K562 (cell line): ENCODE measurements at regions not wholly inside any gene's neighbourhood (a gene's known extent, or its start where the extent isn't known, plus 50 kb on each side); places are given as distances from the start of the nearest gene placed in this dataset.

ENCODE experiments used
- CHCHD3 ChIP-seq: fragments of 250-450 bp; sonication (Bioruptor Pico); IDR thresholded peaks from 2 replicates; pipeline ENCODE4 v2.1.2; 2022; ENCODE audit warnings: mild to moderate bottlenecking
- FOS ChIP-seq: IDR thresholded peaks from 3 replicates; pipeline ENCODE4 v1.6.1; 2011; ENCODE audit not compliant: insufficient read length; ENCODE audit errors: extremely low read depth
- FOXK2 ChIP-seq, 2 experiments: fragments of 450-650 bp; IDR thresholded peaks in 1 of 2; conservative IDR thresholded peaks in 1 of 2; 2 replicates each; pipeline ENCODE4 v1.6.1; 2016; ENCODE audit warnings: low read depth in 2 of 2, mild to moderate bottlenecking in 1 of 2
- MAZ ChIP-seq, 2 experiments: fragments of 450-650 bp in 1 of 2; sonication (generic) in 1 of 2; formaldehyde crosslinking; IDR thresholded peaks in 1 of 2; conservative IDR thresholded peaks in 1 of 2; 2 replicates each; pipeline versions ENCODE4 v1.4.0 to v1.5.0; 2020; ENCODE audit warnings: mild to moderate bottlenecking in 1 of 2, missing genetic modification reagents in 1 of 2
- MYNN ChIP-seq, 2 experiments: sonication (generic); formaldehyde crosslinking in 1 of 2; IDR thresholded peaks; 2 replicates each; pipeline versions ENCODE4 v1.5.0 to v1.6.1; 2016 to 2020; ENCODE audit warnings: antibody characterized with exemption in 1 of 2, missing genetic modification reagents in 1 of 2
- NFYB ChIP-seq: IDR thresholded peaks from 2 replicates; pipeline ENCODE4 v1.6.1; 2011; ENCODE audit warnings: mild to moderate bottlenecking, moderate library complexity; ENCODE audit not compliant: insufficient read length; ENCODE audit errors: extremely low read depth
- TRIM28 ChIP-seq: fragments of 450-650 bp; IDR thresholded peaks from 2 replicates; pipeline ENCODE4 v1.6.1; 2017
- U2AF1 ChIP-seq: fragments of 200-400 bp; formaldehyde crosslinking; optimal IDR thresholded peaks from 2 replicates; pipeline ENCODE3; 2017; ENCODE audit warnings: mild to moderate bottlenecking, low read depth, low read length, moderate library complexity
- ZNF707 ChIP-seq: fragments of 250-450 bp; sonication (Bioruptor Pico); conservative IDR thresholded peaks from 2 replicates; pipeline ENCODE4 v1.8.0; 2022; ENCODE audit warnings: inconsistent platforms, mild to moderate bottlenecking, moderate library complexity
- TF ChIP-seq, protein P1 (sequence below): fragments of 250-450 bp; sonication (Bioruptor Pico); IDR thresholded peaks from 2 replicates; pipeline ENCODE4 v1.5.0; 2021
- TF ChIP-seq, protein P2 (sequence below): fragments of 450-650 bp; formaldehyde crosslinking; IDR thresholded peaks from 2 replicates; pipeline ENCODE4 v1.4.0; 2022; ENCODE audit warnings: mild to moderate bottlenecking, moderate library complexity
- TF ChIP-seq, protein P3 (sequence below): sonication (generic); formaldehyde crosslinking; IDR thresholded peaks from 2 replicates; pipeline ENCODE4 v1.8.0; 2022; ENCODE audit warnings: missing genetic modification reagents, mild to moderate bottlenecking, borderline replicate concordance
- TF ChIP-seq, protein P4 (sequence below), 3 experiments: IDR thresholded peaks in 2 of 3; conservative IDR thresholded peaks in 1 of 3; 2 replicates each; pipeline ENCODE4 v1.5.1; 2011 to 2012; ENCODE audit warnings: low read length in 3 of 3, mild to moderate bottlenecking in 3 of 3, control low read depth in 2 of 3, improper control_type of control experiment in 1 of 3, inconsistent platforms in 1 of 3, low read depth in 1 of 3, mixed read lengths in 1 of 3, moderate library complexity in 1 of 3; ENCODE audit not compliant: insufficient read depth in 2 of 3

DNA sequence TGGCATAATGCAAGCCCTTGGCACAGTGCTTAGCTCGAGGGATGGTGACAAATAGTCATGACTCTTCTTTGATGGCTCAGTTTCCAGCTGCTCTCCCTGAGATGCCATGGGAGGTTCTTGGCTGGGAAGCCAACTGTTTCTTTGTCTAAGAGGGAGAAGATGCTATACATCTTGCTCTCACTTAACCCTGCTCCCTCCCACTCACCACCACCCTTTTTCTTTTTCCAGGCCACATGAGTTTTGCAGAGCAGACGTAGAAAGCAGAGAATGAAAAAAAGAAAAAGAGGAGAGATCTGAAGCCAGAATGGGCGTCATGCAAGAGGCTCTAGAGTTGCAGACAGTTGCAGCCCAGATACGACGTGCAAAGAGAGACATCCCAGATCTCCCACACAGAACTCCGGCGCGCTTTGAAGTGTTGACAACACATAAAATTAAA lies 160.5 kb downstream of the FGF18 start:
- no peak for TF ChIP-seq ZNF707 (CRISPR knock-in tag)
- TF ChIP-seq FOS: no peak
- TF ChIP-seq, protein P1, sequence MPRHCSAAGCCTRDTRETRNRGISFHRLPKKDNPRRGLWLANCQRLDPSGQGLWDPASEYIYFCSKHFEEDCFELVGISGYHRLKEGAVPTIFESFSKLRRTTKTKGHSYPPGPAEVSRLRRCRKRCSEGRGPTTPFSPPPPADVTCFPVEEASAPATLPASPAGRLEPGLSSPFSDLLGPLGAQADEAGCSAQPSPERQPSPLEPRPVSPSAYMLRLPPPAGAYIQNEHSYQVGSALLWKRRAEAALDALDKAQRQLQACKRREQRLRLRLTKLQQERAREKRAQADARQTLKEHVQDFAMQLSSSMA (CRISPR knock-in tag): no peak
- no peak for TF ChIP-seq TRIM28
- no peak for TF ChIP-seq MYNN (IDR thresholded peaks at IDR 0.05)
- TF ChIP-seq MYNN (CRISPR knock-in tag; IDR thresholded peaks at IDR 0.05): no peak
- no peak for TF ChIP-seq MAZ (CRISPR knock-in tag; conservative IDR thresholded peaks at IDR 0.05 in 1 of 2, IDR thresholded peaks at IDR 0.05 in 1 of 2)
- TF ChIP-seq, protein P2, sequence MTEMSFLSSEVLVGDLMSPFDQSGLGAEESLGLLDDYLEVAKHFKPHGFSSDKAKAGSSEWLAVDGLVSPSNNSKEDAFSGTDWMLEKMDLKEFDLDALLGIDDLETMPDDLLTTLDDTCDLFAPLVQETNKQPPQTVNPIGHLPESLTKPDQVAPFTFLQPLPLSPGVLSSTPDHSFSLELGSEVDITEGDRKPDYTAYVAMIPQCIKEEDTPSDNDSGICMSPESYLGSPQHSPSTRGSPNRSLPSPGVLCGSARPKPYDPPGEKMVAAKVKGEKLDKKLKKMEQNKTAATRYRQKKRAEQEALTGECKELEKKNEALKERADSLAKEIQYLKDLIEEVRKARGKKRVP (CRISPR knock-in tag): no peak
- no peak for TF ChIP-seq U2AF1
- no peak for TF ChIP-seq CHCHD3 (CRISPR knock-in tag)
- TF ChIP-seq FOXK2 (conservative IDR thresholded peaks at IDR 0.05 in 1 of 2, IDR thresholded peaks at IDR 0.05 in 1 of 2; ENCODE audit: low read depth in 2 of 2): no peak
- TF ChIP-seq, protein P3, sequence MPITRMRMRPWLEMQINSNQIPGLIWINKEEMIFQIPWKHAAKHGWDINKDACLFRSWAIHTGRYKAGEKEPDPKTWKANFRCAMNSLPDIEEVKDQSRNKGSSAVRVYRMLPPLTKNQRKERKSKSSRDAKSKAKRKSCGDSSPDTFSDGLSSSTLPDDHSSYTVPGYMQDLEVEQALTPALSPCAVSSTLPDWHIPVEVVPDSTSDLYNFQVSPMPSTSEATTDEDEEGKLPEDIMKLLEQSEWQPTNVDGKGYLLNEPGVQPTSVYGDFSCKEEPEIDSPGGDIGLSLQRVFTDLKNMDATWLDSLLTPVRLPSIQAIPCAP (CRISPR knock-in tag): no peak
- TF ChIP-seq, protein P4, sequence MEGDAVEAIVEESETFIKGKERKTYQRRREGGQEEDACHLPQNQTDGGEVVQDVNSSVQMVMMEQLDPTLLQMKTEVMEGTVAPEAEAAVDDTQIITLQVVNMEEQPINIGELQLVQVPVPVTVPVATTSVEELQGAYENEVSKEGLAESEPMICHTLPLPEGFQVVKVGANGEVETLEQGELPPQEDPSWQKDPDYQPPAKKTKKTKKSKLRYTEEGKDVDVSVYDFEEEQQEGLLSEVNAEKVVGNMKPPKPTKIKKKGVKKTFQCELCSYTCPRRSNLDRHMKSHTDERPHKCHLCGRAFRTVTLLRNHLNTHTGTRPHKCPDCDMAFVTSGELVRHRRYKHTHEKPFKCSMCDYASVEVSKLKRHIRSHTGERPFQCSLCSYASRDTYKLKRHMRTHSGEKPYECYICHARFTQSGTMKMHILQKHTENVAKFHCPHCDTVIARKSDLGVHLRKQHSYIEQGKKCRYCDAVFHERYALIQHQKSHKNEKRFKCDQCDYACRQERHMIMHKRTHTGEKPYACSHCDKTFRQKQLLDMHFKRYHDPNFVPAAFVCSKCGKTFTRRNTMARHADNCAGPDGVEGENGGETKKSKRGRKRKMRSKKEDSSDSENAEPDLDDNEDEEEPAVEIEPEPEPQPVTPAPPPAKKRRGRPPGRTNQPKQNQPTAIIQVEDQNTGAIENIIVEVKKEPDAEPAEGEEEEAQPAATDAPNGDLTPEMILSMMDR (IDR thresholded peaks at IDR 0.05 in 2 of 3, conservative IDR thresholded peaks at IDR 0.05 in 1 of 3; ENCODE audit: insufficient read depth in 2 of 3, low read depth in 1 of 3, low read length in 3 of 3): no peak
- no peak for TF ChIP-seq NFYB
